SKM-1 (cell line): ENCODE measurements at regions not wholly inside any gene's neighbourhood (a gene's known extent, or its start where the extent isn't known, plus 50 kb on each side); places are given as distances from the start of the nearest gene placed in this dataset.

Experiments
- DNase-seq: peaks from one replicate; lab custom pipeline; 2025; ENCODE audit not compliant: unreplicated experiment; lab: John Stamatoyannopoulos, UW

DNA sequence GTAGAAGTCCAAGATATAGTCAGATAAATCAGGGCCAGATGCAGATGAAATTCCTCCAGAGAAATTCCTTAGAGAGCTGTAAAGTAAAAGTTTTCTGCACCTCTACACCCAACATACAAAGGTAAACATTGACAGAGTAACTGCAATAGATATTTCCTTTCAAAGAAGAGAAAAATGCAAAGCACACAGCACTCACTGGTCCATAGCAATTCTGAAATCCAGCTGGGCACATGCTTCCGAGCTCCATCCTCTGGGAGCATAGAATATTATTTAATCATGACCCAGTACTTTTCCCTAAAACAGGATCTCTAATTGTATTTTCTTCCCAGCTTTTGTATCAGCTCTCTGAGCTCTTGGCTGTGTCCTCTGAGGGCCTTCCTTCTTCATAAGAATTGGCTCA lies 239.5 kb upstream of the IRX3 start:
- no peak for DNase-seq

DNA sequence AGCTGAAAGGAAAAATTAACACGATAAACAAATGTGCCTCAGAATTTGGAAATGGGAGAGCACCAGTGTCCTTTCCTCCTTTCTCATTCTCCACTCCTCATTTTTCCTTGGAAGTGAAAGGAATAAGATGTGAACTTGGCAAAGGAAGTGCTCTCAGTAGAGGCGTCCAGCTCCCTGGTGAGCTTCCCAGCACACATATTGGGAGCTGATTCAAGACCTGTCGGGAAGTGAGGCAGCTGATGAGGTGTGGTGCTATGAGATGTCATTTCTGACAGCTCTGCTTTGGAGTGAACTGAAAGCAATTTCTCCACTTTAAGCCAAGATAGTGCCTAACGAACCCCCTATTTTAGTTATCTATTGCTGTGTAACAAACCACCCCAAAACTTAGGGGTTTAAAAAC lies 238.5 kb upstream of the IRX3 start:
- DNase-seq: no peak

DNA sequence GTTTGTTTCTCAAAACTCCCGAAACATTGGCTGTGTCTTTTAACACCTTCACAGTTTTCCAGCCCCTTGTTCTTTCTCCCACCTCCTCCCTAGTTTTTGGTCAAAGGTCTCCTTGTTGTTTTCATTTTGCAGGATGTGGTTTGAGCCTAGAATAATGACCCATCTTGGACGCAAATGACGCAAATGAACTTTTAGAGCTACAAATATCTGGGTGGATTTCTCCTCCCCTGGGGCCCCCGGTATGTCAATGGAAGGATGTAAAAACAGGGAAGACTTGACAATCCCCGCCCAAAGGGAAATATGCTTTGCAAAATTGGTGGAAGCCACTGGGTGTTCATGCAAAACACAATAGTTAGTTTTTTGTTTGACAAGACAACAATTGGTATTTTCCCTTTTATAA lies 236.0 kb upstream of the IRX3 start:
- no peak for DNase-seq

DNA sequence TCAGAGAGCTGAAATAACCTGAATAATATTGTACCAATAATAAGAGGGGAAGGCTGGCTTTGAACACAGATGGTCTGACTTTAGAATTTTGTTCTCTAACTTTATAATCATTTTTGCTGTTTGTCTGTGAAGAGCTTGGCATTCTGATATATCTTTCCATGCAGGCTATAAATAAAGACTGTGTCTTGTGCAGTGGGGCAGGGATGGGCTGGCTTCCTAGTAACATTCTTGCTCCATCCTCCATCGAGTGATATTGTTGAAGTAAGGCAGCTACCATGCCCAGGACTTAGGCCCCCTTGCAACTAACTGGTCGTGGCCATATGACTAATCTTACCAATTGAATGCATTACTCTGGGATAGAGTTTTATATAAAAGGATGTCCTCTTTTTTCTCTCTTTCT lies 234.7 kb upstream of the IRX3 start:
- no peak for DNase-seq

DNA sequence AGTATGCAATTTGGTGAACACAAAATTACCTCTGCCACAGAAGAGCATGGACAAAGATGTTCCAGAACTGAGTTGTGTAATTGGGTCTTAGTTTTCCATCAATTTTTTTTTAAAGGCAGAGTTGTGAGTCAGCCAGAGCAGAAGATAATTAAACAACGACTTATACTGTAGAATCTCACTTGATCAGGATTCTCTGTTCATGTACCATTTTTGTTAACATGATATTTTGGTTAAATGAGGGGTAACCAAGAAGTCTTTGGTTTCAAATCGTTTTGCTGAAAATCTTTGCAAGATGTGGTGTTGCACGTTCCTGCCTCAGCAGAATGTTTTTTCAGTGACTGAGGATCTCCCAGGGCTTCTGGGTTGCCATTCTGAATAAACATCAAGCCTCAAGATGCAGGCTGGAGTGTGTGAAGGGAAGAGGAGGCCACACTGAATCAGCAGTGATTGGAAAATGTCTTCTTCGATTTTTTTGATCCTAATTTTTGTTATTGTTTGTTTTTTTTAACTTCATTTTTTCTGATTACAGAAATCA lies 232.6 kb upstream of the IRX3 start:
- no peak for DNase-seq

DNA sequence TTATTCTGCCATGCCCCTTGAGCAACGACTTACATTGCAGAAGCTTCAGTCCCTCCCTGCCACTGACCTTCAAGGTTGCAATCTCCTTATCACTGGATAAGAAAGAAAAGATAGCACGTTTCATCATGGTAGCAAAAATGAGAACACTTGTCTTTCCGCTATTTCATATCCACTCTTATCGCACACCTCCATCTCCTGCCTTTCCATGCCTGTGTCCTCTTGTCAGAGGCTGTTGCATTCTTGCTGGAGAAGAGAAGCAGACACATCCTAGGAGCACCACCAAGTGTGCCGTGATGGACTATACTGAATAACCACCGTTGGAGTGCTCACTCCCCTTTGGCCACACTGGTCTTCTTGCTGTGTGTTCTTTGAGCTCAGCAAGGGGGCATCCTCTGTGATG lies 230.6 kb upstream of the IRX3 start:
- no peak for DNase-seq

DNA sequence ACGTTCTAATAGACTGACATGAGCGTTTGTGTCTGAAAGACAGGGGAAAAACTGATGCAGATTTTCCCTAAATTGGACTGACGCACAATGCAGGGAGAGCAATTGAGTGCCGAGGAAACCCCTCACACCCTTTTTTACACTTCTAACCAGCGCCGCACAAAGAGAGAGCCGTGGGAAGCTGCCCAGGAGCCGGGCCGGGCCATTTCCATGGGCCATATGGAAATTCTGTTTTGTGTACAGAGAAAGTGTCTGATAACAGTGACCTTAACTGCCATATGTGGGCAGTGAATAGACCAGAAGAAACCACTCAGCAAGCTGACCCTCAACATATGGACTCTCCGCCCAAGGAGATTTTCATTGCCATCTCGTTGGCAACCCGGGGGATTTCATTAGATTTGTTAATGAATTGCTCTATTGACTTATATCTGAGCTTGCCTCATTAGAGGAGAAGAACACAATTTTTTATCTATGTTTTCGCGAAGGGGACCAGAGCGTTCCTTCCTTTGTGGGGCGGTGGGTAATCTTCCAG lies 225.9 kb upstream of the IRX3 start:
- DNase-seq: no peak

DNA sequence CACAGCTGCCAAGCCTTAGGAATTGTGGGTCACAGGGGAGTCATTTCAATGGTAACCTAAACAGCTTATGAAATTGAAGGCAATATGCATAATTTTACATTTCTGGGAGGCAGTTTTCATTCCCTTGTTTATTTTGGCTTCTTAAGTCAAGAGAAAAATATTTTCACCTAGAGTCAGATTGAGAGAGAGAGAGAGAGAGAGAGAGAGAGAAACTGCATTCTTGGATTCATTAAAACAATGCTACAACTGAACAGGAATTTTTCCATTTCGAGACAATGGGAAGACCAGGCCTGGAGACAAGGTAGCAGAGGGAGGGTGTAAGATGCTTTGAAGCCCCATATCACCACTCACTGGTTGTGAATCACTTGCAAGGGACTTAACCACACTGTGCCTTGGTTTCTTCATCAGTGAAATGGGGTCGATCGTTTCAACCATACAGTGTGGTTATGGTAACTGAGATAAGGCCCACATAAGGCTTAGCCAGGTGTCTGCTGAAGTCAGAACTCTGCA lies 224.7 kb upstream of the IRX3 start:
- no peak for DNase-seq

DNA sequence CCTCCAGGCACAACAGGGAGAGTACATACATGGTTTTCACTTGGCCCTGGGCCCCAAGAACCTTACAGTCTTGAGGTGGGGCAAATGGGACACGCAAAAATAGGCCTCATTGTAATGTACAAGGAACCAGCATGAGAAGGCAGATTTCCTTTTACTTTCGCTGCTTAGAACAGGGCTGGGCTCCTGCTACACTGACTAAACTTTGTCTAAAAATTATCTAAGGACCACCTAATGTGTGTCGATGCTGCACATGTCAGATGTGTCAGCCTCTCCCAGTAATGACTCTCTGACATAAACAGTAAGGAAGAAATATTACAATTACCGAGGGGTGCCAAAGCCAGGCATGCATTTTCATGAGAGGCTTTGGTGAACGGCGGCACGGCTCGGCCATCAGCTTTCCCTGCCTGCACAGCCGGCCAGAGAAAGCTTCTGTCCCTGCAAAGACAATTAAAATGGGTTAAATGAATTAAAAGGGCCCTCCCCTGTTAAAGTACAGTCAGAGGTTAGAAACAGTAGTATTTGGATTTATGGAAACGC lies 224.2 kb upstream of the IRX3 start:
- no peak for DNase-seq

DNA sequence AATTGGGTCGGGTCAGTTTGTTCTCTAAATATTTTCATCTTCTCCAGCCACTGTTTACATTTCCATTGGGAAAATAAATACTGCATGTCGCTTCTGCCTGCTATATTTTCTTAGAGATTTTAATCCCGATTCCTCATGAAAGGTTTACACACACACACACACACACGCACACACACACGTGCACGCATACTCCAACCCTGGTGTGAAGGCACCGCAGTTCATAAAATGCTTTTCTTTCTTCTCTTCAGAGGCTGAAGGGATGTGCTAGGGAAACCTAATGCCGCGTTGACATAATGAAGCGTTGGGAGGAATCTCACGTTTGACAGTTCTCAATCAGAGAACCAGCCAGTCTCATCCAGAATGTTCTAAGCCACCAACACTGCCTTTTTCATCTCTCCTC lies 222.9 kb upstream of the IRX3 start:
- DNase-seq: no peak

DNA sequence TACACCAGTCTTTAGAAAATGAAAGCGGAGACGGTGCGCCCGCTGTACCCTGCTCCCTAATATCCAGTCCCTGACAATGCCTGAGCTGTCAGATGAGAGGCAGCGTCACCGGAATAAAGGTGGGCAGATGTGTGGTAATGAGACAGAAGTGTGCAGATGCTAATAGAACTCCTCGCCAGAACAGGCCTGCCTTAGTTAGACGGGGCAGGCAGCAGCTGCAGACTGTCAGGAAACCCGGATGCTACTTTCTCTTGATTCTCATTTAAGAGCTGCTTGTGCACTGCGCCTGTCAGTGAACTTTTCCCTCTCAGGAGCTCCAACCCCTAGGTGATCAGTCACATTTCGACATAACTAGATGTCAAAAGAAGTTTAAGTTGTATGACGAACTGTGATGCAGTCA lies 221.8 kb upstream of the IRX3 start:
- DNase-seq: no peak

DNA sequence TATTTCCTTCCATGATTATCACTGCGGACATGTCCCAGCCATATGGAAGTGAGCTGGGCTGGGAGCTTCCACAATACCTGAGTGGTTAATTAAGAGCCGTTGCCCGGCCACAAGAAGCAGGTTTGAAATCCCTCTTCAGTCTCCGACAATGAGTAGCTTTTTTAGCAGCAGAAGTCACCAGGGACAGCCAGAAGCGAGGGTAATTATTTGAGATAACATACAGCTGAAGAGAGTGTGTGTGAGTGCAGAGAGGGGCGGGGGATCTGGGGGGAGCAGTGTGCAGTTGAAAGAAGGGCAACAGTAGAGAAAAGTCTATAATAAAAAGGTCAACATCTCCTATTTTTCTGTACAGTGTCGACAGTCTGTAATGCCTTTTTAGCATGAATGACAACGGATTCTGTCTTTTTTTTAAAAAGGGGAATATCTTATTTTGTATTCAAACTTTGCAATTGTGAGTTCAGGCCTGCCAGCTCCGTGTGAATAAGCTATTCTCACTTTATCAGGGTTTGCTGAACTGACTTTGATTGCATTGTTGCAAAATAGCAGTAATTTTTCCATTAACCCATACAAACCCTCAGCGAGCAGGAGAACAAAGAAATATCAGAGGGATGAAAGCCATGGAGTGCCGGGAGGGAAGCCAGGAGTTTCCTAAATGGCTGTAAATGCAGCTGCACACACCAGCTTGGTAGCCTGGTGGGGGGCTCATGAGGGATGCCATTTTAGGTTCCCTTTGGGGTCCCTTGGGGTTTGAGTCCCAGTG lies 220.3 kb upstream of the IRX3 start:
- DNase-seq: no peak

DNA sequence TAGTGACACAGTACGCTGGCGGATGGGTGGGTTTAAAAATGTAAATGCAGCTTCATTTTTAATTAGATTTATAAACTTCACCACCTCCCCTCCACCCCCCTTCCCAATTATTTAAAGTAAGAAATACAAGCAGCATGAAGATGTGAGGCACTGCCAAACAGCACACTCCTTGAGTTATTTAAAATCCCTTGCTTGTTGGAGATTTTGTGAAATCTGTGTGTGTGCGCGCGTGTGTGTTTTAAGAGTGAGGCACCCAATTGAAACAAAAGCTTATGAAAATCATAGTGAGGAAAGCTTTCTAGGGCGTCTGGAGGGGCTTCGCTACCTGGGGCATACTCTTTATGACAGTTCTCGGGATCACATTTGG lies 219.6 kb upstream of the IRX3 start:
- no peak for DNase-seq

DNA sequence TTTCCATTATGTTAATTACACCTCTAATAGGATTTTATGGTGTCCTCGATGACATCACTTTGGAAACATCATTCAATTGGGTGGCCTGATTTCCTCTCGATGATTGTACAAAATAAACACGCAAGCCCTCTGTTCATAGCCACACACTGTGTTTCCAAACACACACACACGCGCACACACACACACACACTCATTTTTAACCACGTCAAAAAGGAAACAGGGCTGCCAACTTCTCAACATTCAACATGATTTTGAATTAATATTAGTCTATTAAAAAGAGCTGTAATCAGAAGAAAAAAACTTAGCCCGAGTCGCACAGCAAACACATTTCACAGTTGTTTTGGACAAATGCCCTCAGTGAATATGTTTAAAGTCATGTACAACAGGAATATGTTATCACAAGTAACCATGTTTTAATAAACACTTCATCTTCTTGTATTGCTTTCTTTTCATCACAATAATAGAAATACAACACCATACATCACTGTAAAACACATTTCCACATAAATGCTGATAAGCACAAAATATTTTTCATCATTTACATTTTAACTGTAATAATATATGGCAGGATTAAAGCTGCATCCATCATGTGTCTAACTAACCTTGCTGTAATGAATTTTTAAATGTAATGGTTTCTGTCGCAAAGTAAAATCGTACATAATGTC lies 219.1 kb upstream of the IRX3 start:
- no peak for DNase-seq

DNA sequence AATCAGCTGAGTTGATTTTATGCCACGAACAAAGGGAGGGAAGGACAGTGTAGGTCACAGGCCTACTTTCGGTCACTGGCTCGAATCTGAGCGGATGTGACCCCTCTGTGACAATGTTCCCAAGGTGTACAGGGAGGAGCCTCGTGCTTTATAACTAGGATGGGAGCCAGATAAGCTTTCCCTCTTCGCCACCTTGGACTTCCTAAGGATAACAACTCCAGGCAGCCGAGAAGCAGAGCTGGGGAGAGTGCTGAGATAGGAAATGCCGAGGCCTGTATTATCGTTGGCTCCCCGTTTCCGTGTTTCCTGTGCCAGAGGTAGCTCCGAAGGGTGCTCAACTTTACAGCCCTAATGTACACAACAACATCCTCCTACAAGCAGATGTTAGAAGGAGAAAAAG lies 217.8 kb upstream of the IRX3 start:
- DNase-seq: no peak

DNA sequence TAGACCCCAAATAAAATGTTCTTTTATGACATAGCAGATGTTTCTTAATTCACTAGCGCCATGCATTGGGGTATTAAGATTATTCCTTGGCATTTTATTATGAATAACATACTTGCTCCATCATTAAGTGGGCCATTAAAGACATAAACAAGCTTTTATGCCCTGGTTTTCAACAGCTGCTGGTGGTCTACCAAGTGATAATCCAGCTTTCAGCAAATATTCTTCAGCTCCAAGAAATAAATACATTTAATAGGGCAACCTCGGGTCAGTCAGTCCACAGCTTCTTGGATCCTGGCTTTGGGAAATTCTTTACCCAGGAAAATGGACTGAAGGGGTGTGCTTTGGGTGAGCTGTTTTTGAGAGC lies 217.3 kb upstream of the IRX3 start:
- no peak for DNase-seq

DNA sequence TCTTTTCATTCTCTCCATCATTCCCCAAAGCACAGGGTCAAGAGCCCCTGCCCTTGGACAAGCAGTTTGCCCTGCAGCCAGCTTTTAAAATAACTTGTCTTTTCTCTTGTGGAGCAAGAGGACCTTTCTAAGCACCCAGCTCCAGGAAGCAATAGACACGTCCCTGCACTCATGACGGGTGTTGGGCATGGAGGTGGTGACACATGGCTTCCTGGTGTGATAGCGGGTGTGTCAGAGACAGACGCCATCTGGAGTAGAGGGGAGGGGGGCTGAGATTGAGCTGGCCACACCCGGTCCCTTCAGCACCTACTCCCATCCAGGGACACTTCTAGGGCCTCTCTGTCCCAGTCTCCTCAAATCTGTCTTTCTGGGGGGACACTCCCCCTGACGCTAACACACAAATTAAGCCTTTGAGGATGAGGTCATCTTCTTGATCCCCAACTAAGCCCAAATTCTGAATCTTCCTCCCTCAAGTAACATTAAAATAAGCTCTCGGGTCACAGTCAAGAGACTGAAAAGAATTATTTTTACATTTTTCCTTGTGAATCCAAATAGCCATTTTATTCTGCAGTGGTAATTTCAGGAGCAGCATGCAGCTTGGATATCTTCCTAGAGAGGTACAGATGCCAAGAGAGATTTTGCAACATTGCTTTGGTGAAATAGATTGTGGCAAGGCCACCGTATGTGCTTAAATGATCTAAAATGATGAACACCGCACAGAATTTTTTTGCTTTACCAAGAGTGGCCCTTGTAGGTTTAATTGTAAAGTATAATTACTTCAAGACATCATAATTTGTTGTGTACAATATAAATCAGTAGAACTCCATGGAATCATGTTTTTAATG lies 216.6 kb upstream of the IRX3 start:
- DNase-seq: no peak

DNA sequence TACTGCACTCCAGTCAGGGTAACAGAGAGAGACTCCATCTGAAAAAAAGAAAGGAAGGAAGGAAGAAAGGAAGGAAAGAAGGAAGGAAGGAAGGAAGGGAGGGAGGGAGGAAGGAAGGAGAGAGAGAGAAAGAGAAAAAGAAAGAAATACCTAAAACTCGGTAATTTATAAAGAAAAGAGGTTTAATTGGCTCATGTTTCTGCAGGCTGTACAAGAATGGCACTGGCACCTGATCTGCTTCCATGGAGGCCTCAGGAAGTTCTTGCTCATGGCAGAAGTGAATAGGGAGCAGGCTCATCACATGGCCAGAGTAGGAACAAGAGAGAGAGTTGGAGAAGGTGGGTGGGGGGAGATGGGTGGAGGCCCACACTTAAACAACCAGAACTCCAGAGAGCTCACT lies 215.2 kb upstream of the IRX3 start:
- DNase-seq: no peak

DNA sequence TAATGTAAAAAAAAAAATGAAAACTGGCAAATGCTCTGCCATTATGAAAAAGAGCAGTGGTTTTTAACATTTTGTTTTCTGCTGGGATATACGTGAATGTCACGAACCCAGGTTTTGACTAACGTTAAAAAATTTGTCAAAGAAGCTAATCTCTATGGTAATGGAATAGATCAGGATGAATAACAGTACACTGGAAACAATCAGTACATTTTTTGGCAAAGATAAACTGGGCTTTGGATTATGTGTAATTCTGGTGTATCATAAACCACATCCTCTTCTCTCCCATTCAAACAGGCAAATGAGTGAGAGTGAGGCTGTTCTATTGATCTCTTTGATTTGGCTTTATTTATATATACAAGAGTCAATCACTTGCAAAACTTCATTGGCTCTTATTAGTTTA lies 207.0 kb upstream of the IRX3 start:
- no peak for DNase-seq

DNA sequence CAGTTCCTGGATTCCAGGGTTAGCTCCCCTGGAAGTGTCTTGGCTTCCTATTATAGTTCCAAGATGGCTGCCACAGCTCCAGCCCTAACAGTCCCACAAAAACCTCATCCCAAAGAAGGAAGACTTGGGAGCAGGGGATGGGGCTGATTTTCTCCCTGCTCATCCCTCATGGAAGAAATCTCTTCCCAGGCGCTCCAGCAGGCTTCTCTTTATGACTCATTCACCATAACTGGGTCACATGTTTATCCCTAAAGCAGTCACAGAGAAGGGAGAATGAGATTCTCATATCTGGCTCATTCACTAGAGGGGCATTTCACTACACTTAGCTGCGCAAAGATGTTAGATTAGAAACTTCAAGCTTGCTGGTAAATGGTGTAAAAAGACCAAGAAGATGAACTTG lies 206.5 kb upstream of the IRX3 start:
- DNase-seq: no peak

DNA sequence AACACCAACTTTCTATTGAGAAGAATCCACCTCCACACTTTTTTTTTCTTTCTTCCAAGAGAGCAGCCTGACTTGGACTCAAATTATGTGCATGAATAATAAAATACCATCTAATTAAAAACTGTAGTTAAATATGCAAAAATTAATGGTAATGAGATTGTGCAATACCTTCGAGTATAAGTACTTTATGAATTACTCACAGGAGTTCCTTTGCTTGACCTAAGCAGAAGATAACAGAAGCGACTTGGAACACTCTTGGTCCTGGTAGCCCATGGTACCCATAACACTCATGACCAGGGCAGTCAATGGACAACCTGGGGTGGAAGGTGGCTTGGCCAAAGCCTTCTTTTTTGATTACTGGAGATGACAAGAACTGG lies 203.5 kb upstream of the IRX3 start:
- no peak for DNase-seq
